Stimulated activated CD4-positive, alpha-beta T cell treated with anti-CD3 and anti-CD28 coated beads, Interleukin-12 subunit alpha, Interleukin-12 subunit beta, amount 100 ng/mL, for 48 hours (primary cell): ENCODE measurements at regions not wholly inside any gene's neighbourhood (a gene's known extent, or its start where the extent isn't known, plus 50 kb on each side); places are given as distances from the start of the nearest gene placed in this dataset.
"Not testable (repeated sequence)": the region's sequence is repeated elsewhere in the genome, so short reads cannot be mapped to it uniquely, and the experiment has no call there.

Source experiments
- DNase-seq, 3 donors: peaks; one replicate each; pipeline ENCODE4 v3.0.0-alpha.2; 2020; ENCODE audit warnings: low read depth in 2 of 3, low spot score in 1 of 3

GRCh38 chr6:121755485-121755884 is 320.0 kb downstream of the GJA1 start:
- no peak for DNase-seq

GRCh38 chr6:121756666-121757065 is 321.2 kb downstream of the GJA1 start:
- DNase-seq, result no peak

- DNase-seq, result no peak
Measured at GRCh38 chr6:121759370-121759769, 323.9 kb downstream of the GJA1 start.

- no peak for DNase-seq
Measured at GRCh38 chr6:121760191-121760590, 324.7 kb downstream of the GJA1 start.

GRCh38 chr6:121760745-121761144 is 325.3 kb downstream of the GJA1 start:
- no peak for DNase-seq

- no peak for DNase-seq
Measured at GRCh38 chr6:121764493-121764892, 329.0 kb downstream of the GJA1 start.

GRCh38 chr6:121765060-121765459 is 329.6 kb downstream of the GJA1 start:
- no peak for DNase-seq

- DNase-seq, result no peak
Measured at GRCh38 chr6:121767211-121767610, 331.8 kb downstream of the GJA1 start.

- DNase-seq, result no peak
Measured at GRCh38 chr6:121770943-121771342, 335.5 kb downstream of the GJA1 start.

GRCh38 chr6:121771937-121772720 is 336.7 kb downstream of the GJA1 start:
- DNase-seq, result no peak

- DNase-seq, result no peak
Measured at GRCh38 chr6:121776054-121776453, 340.6 kb downstream of the GJA1 start.

- no peak for DNase-seq
Measured at GRCh38 chr6:121780325-121781321, 345.2 kb downstream of the GJA1 start.

- no peak for DNase-seq
Measured at GRCh38 chr6:121791396-121792315, 356.2 kb downstream of the GJA1 start.

- DNase-seq, result no peak
Measured at GRCh38 chr6:121794630-121795029, 359.2 kb downstream of the GJA1 start.

- not testable (repeated sequence) for DNase-seq
Measured at GRCh38 chr6:121797598-121797997, 362.2 kb downstream of the GJA1 start.

- DNase-seq, result not testable (repeated sequence)
Measured at GRCh38 chr6:121798126-121798525, 362.7 kb downstream of the GJA1 start.

- DNase-seq, result no peak
Measured at GRCh38 chr6:121799574-121799973, 364.1 kb downstream of the GJA1 start.

GRCh38 chr6:121800047-121800446 is 364.6 kb downstream of the GJA1 start:
- DNase-seq, result no peak

GRCh38 chr6:121806116-121806515 is 370.7 kb downstream of the GJA1 start:
- DNase-seq, result no peak

GRCh38 chr6:121809211-121809610 is 373.8 kb downstream of the GJA1 start:
- DNase-seq, result no peak
